DMS153 treated with DMSO at 0.1 percent for 48 hours (cell line): ENCODE measurements at regions not wholly inside any gene's neighbourhood (a gene's known extent, or its start where the extent isn't known, plus 50 kb on each side); places are given as distances from the start of the nearest gene placed in this dataset.

Experiments
- DNase-seq: peaks from one replicate; lab custom pipeline; 2025; ENCODE audit not compliant: unreplicated experiment; lab: John Stamatoyannopoulos, UW

DNA sequence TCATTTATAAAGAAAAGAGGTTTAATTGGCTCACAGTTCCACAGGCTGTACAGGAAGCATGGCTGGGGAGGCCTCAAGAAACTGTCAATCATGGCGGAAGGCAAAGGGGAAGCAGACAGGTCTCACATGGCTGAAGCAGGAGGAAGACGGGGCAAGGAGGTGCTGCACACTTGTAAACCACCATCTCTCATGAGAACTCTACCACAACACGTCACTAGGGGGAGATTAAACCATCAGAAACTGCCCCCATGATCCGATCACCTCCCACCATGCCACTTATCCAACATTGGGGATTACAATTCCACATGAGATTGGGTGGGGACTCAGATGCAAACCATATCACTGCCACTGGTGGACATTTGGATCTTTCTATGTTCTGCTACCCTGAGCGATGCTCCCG lies 351.4 kb downstream of the NPHP4 start:
- no peak for DNase-seq

DNA sequence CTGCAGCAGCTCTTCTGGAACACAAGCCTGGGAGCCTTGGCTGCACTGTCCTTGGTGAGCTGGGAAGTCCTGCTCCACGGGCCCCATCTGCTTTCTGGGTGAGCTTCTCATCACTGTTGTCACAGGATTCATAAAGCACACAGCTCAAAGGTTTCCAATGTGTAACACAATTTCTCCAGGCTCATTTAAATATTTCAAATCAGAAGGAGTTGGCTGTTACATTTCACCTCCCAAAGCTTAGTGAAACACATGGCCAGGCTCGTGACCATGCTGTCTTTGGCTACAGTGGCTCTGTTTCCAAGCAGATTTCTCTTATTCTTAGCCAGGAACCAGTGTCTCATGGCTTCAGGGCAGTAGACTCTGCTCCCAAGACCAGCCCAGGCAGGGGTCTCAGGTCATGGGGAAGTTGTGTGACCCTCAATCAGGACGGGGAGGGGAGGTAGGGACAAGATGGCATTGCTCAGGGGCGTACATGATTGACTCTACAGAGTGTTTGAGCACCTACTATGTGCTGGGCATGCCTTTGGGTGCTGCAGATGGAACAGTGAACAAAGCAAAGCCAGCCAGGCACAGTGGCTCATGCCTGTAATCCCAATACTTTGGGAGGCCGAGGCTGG lies 353.0 kb downstream of the NPHP4 start:
- DNase-seq, result no peak

GRCh38 chr1:5638582-5638981 lies 353.6 kb downstream of the NPHP4 start:
- no peak for DNase-seq

DNA sequence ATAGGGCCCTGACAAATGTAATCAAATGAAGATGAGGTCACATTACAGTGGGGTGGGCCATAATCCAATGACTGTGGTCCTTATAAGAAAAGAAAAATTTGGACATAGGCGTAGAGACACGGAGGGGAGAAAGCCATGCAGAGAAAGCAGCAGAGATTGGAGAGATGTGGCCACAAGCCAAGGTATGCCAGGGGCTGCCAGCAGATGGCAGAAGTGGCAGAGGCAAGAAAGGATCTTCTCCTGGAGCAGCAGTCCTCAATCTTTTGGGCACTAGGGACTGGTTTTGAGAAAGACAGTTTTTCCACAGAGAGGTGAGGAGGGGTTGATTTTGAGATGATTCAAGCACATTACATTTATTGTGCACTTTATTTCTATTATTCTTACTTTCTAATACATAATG lies 355.1 kb downstream of the NPHP4 start:
- DNase-seq, result no peak

GRCh38 chr1:5634893-5635292 lies 357.3 kb downstream of the NPHP4 start:
- no peak for DNase-seq

GRCh38 chr1:5632814-5633213 lies 359.4 kb downstream of the NPHP4 start:
- no peak for DNase-seq

GRCh38 chr1:5632224-5632623 lies 360.0 kb downstream of the NPHP4 start:
- no peak for DNase-seq

- no peak for DNase-seq
Measured at GRCh38 chr1:5628416-5628815, 363.8 kb downstream of the NPHP4 start.

DNA sequence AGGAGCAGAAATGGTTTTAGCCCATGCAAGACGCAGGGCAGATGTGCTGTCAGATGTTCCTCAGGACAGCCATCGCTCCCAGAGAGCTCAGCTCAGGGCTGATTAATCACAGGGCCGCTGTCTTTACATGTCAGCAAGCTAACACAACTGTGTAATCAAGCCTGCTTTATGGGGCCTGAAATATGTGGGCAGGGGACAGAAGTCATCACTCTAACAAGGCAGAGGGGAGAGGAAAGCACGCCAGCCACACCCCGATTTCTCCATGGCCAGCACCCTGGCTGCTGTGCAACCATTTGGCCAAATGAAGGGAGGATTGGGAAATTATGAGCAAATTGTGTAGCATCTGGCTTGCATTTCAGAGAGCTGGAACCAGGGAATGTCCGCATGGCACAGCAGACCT lies 368.8 kb downstream of the NPHP4 start:
- DNase-seq, result no peak

GRCh38 chr1:5622412-5622811 lies 369.8 kb downstream of the NPHP4 start:
- no peak for DNase-seq

- no peak for DNase-seq
Measured at GRCh38 chr1:5621692-5622091, 370.5 kb downstream of the NPHP4 start.

- DNase-seq, result peak; percentile 42
Measured at GRCh38 chr1:5620997-5621396, 371.2 kb downstream of the NPHP4 start.

DNA sequence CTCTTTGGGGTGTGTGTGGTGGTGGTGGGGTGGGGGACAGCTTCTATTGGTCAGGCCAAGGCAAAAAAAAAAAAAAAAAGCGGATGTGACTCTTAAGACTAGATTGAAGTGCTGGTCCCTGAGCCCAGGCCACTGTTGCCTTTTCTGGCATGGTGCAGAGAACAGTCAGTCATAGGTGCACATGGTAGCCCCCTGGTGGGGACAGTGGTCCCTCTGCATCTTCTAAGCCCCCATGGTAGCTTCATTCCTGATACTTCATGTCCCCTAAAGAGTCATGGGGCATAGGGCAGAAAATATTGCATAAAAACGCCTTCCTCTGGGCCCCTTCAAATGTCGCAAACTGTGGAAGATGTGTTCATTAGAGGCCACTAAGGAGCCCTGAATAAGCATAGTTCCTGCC lies 371.8 kb downstream of the NPHP4 start:
- DNase-seq, result no peak

DNA sequence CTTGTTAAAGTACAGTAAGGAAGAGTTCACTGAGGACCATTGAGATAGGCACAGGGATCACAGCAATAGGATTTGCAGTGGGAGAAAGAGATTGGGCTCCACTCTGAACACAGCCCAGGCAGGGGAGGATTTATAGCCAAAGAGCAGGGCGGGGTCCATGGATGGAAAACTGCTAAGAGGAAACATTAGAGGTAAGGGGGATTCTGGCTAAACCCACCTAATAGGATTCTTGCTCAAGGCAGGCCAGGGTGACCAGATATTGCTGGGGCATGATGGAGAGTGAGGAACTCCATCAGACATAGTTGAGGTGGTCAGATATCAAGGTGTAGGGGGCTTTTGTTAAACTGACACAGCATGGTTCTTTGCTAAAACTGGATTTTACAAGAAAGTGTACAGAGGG lies 372.8 kb downstream of the NPHP4 start:
- DNase-seq, result no peak

DNA sequence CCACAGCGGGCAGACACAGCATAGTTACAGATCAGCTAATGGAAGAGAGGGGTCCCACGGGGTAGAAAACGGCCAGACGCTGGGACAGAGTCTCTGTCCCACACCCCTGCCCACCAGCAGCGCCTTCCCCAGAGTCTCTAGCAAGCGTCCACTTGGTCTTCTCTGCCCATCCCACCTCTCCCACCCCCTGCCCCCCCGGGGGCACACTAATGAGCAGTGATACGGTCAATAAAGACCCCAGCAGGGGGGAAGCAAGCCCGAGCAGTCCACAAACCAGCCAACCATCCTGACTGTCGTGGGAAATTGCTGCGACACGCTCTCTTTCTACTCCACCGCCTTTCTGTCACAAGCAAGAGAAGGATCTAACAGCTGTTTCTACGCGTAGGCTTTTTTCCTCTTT lies 374.7 kb downstream of the NPHP4 start:
- no peak for DNase-seq

- DNase-seq, result no peak
Measured at GRCh38 chr1:5617179-5617520, 375.1 kb downstream of the NPHP4 start.

DNA sequence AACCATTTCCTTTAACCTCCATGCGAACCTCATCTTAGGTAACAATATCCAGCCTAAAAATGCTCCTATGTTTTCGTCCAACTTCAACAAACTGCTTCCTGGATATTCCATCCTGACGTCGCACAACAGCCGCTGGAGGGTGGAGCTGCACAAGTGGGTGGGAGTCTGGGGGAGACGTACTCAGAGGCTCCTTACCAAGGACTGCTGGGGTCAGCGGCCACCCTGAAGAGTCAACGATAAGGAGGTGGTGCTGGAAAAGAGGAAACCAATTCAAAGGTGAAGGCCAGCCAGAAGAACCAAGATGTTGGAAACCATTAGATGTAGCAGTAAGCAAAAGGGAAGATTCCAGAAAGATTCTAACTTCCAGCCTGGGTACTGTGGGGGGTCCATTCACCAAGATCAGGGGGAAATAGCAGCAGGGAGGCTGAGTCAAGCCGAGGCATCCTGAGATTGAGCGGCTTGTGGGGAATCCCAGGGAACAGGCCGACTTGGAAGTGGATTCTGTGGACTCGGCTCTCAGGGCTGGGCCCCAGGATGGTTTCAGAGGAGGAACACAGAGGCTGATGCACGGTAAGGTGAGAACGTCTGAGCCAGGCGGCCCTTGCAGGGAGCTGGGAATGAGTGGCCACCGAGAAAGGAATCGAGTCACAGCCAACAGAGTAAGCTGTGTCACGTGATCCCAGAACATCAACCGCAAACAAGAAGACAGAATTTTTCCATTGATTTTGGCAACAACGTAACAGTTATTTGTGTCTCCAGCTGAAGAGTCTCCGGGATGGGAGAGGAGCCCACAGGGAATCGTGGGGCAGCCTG lies 375.7 kb downstream of the NPHP4 start:
- DNase-seq, result no peak

- no peak for DNase-seq
Measured at GRCh38 chr1:5615076-5615475, 377.1 kb downstream of the NPHP4 start.

DNA sequence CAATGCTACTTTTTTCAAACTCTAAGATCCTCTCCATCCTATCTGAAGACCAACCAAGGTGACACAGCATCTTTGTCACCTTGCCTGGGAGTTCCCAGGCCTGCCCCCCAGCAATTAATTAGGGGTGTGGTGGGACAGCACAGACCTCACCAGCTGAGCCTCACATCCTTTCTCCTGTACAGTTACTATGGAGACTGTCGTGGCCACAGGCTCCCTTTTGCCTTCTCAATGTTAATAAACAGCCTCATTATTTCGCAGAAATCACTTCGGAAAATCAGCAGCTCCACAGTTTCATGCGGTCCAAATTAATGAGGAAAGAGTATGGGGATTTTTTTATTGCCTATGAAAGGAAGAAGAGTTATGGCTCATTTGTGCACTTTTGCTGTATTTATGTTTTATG lies 378.3 kb downstream of the NPHP4 start:
- DNase-seq, result no peak

GRCh38 chr1:5611851-5612250 lies 380.4 kb downstream of the NPHP4 start:
- no peak for DNase-seq

DNA sequence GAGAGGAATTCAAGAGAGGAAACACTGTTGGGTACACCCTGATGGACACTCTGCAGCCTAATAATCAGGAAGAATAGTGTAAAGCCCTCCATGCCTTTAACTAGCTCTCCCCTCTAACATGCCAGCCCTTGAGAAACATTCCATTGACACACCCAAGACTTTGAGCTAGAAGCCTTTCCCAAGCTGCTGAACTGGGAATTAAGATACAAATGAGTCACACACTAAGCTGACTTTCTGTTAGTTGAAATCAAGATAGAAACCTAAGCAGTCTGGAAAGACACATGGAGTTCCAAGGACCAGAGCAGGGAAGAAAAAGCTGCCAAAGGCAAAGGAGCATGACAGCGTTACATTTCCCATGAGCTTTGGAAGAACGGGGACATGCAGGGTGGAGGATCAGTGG lies 380.8 kb downstream of the NPHP4 start:
- no peak for DNase-seq

GRCh38 chr1:5610432-5610831 lies 381.8 kb downstream of the NPHP4 start:
- no peak for DNase-seq
